ENCODE measurements at regions not wholly inside any gene's neighbourhood (a gene's known extent, or its start where the extent isn't known, plus 50 kb on each side); places are given as distances from the start of the nearest gene placed in this dataset.

- no peak for TF ChIP-seq CTCF (IDR thresholded peaks at IDR 0.05)
- TF ChIP-seq ZFX (IDR thresholded peaks at IDR 0.05; ENCODE audit: borderline replicate concordance): no peak
Measured at GRCh38 chr2:220785178-220785577, 786.9 kb downstream of the EPHA4 start.

Data from 22Rv1 (cell line).